ENCODE measurements at regions not wholly inside any gene's neighbourhood (a gene's known extent, or its start where the extent isn't known, plus 50 kb on each side); places are given as distances from the start of the nearest gene placed in this dataset.
"Not testable (repeated sequence)": the region's sequence is repeated elsewhere in the genome, so short reads cannot be mapped to it uniquely, and the experiment has no call there.

- peak overlapping the region; percentile 92 for H3K4me3 Mint-ChIP-seq
- H3K36me3 Mint-ChIP-seq: peaks cover 2% of the 10 kb centered on the region
- peaks cover 18% of the 10 kb centered on the region for H3K4me1 Mint-ChIP-seq (ENCODE audit: low read depth)
- H3K27ac Mint-ChIP-seq: peak overlapping the region; percentile 90
- H3K9me3 Mint-ChIP-seq (ENCODE audit: low read depth): no peaks in the 10 kb centered on the region
- no peaks in the 10 kb centered on the region for H3K27me3 Mint-ChIP-seq
Measured at GRCh38 chr13:44142540-44142867, 231.1 kb upstream of the SERP2 start.

DNA sequence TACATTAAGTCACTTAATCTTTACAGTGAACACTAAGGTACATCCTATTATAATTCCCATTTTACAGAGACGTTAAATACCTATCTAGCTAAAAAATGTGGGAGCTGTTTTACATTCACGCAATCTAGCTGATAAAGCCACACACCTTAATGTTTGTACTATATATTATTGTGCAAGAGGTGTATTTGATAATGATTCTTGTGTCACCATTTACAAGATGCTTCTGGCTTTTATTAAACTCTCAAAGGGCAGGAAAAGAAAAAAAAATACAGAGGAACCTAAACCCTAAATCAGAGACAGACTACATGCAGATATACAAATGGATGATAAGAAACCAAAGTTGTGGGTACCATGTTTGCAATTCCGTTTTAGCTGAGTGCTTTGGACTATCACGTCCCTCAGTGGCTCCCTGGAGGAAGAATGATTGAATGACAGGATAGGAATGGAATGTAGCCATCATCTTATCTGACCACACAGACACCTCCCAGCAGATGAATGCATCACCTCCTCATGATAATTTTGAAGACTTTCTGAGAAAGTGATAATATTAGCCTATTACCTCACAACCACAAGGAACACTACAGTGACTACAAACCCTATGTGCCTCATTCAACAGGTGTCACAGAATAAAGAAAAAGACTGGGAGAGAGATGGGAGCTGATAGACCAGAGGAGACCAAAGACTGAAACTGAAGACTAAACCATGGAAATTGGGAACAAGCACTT is 230.5 kb upstream of the SERP2 start:
- Mint-ChIP-seq H3K4me1 (ENCODE audit: low read depth) (peaks cover 18% of the 10 kb centered on the region), H3K9me3 (ENCODE audit: low read depth) (no peaks in the 10 kb centered on the region), H3K4me3 (peak overlapping the region; percentile 92), H3K27me3 (no peaks in the 10 kb centered on the region), H3K36me3 (peaks cover 2% of the 10 kb centered on the region), H3K27ac (no peak overlapping the region)

GRCh38 chr13:44146138-44146537 is 227.5 kb upstream of the SERP2 start:
- H3K4me1 Mint-ChIP-seq (ENCODE audit: low read depth): peaks cover 14% of the 10 kb centered on the region
- H3K9me3 Mint-ChIP-seq (ENCODE audit: low read depth): no peaks in the 10 kb centered on the region
- no peaks in the 10 kb centered on the region for H3K27me3 Mint-ChIP-seq
- H3K36me3 Mint-ChIP-seq: peaks cover 2% of the 10 kb centered on the region
- H3K4me3 Mint-ChIP-seq: no peak overlapping the region
- H3K27ac Mint-ChIP-seq: no peak overlapping the region

GRCh38 chr13:44147233-44147632 is 226.4 kb upstream of the SERP2 start:
- H3K9me3 Mint-ChIP-seq (ENCODE audit: low read depth): no peaks in the 10 kb centered on the region
- no peak overlapping the region for H3K27ac Mint-ChIP-seq
- no peak overlapping the region for H3K4me3 Mint-ChIP-seq
- no peaks in the 10 kb centered on the region for H3K27me3 Mint-ChIP-seq
- peaks cover 2% of the 10 kb centered on the region for H3K36me3 Mint-ChIP-seq
- peaks cover 7% of the 10 kb centered on the region for H3K4me1 Mint-ChIP-seq (ENCODE audit: low read depth)

GRCh38 chr13:44147648-44148047 is 226.0 kb upstream of the SERP2 start:
- H3K4me3 Mint-ChIP-seq: no peak overlapping the region

GRCh38 chr13:44148159-44148914 is 225.3 kb upstream of the SERP2 start:
- Mint-ChIP-seq H3K4me3 (no peak overlapping the region), H3K36me3 (peaks cover 5% of the 10 kb centered on the region), H3K27ac (no peak overlapping the region), H3K4me1 (ENCODE audit: low read depth) (peaks cover 2% of the 10 kb centered on the region), H3K27me3 (no peaks in the 10 kb centered on the region), H3K9me3 (ENCODE audit: low read depth) (no peaks in the 10 kb centered on the region)

More at GRCh38 chr13:44147648-44148047, 226.0 kb upstream of the SERP2 start:
- Mint-ChIP-seq H3K4me1 (ENCODE audit: low read depth) (peaks cover 3% of the 10 kb centered on the region), H3K9me3 (ENCODE audit: low read depth) (no peaks in the 10 kb centered on the region), H3K27me3 (no peaks in the 10 kb centered on the region), H3K36me3 (peaks cover 5% of the 10 kb centered on the region), H3K27ac (no peak overlapping the region)

DNA sequence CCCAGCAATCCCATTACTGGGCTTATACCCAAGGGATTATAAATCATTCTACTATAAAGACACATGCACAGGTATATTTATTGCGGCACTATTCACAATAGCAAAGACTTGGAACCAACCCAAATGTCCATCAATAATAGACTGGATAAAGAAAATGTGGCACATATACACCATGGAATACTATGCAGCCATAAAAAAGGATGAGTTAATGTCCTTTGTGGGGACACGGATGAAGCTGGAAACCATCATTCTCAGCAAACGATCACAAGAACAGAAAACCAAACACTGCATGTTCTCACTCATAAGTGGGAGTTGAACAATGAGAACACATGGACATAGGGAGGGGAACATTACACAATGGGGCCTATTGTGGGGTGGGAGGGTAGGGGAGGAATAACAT is 224.4 kb upstream of the SERP2 start:
- not testable (repeated sequence) for H3K4me3 Mint-ChIP-seq; H3K4me1 Mint-ChIP-seq (ENCODE audit: low read depth); H3K36me3 Mint-ChIP-seq; H3K27ac Mint-ChIP-seq; H3K9me3 Mint-ChIP-seq (ENCODE audit: low read depth); H3K27me3 Mint-ChIP-seq

DNA sequence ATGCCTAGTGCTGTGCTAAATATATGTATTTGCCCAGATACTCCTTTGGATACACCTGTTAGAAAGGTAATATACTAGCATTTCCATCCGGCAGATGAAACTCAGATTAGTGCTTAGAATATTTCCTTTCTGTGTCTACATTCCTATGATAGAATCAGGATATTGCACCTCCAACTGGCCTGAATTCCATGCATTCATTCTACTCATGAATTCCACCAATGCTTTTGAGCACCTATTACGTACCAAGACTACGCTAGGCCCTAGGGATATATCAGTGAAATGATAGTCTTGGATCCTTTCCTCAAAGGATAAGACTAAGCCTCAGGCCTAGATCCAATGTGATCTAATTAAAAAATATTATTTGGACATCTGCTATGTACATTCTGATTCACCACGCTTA is 223.8 kb upstream of the SERP2 start:
- no peaks in the 10 kb centered on the region for H3K9me3 Mint-ChIP-seq (ENCODE audit: low read depth)
- H3K27me3 Mint-ChIP-seq: no peaks in the 10 kb centered on the region
- no peaks in the 10 kb centered on the region for H3K4me1 Mint-ChIP-seq (ENCODE audit: low read depth)
- H3K36me3 Mint-ChIP-seq: peaks cover 5% of the 10 kb centered on the region
- H3K27ac Mint-ChIP-seq: no peak overlapping the region
- H3K4me3 Mint-ChIP-seq: no peak overlapping the region

- Mint-ChIP-seq H3K4me1 (ENCODE audit: low read depth) (no peaks in the 10 kb centered on the region), H3K36me3 (peaks cover 3% of the 10 kb centered on the region), H3K9me3 (ENCODE audit: low read depth) (no peaks in the 10 kb centered on the region), H3K27me3 (peaks cover 2% of the 10 kb centered on the region), H3K4me3 (no peak overlapping the region), H3K27ac (no peak overlapping the region)
Measured at GRCh38 chr13:44151474-44151873, 222.2 kb upstream of the SERP2 start.

DNA sequence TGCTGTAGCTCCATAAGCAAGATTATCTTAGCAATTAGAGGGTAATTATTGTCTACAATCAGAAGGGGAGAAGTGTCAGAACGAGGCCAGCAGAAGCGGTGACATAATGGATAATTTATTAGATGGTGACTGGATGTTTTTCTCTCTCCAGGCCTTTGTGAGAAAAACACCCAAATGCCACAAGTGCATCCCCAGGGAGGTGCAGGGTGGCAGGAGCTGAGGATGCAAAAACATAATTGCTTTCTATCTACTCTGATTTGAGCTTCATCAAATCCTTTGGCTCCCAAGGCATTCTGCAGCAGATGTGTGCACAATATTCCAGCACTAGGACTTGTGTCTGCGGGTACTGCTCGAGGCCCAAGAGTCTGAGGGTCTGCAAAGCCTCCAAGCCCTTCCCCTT is 220.1 kb upstream of the SERP2 start:
- no peaks in the 10 kb centered on the region for H3K4me1 Mint-ChIP-seq (ENCODE audit: low read depth)
- peaks cover 2% of the 10 kb centered on the region for H3K27me3 Mint-ChIP-seq
- peaks cover 3% of the 10 kb centered on the region for H3K36me3 Mint-ChIP-seq
- H3K4me3 Mint-ChIP-seq: no peak overlapping the region
- no peak overlapping the region for H3K27ac Mint-ChIP-seq
- H3K9me3 Mint-ChIP-seq (ENCODE audit: low read depth): no peaks in the 10 kb centered on the region

- peaks cover 2% of the 10 kb centered on the region for H3K27me3 Mint-ChIP-seq
- no peak overlapping the region for H3K27ac Mint-ChIP-seq
- H3K4me1 Mint-ChIP-seq (ENCODE audit: low read depth): no peaks in the 10 kb centered on the region
- no peak overlapping the region for H3K4me3 Mint-ChIP-seq
- H3K9me3 Mint-ChIP-seq (ENCODE audit: low read depth): no peaks in the 10 kb centered on the region
- peaks cover 3% of the 10 kb centered on the region for H3K36me3 Mint-ChIP-seq
Measured at GRCh38 chr13:44155422-44156293, 218.0 kb upstream of the SERP2 start.

DNA sequence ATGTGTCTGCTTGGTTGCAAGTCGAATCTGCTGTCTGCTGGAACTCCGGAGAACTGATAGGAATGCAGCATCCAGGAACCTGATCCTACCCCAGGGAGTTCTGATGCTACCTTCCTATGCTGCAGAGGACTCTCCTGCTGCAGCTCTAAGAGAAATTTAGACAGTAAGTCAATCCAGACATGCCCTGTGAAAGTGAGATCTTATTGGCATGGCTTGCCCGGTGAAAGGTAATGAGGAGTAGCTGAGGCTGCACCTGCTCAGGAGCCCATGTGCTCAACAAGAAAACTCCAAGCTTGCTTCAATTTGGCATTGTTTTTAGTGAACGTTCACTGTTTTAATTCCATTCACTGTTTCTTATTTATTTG is 217.3 kb upstream of the SERP2 start:
- peaks cover 2% of the 10 kb centered on the region for H3K27me3 Mint-ChIP-seq
- H3K36me3 Mint-ChIP-seq: peaks cover 3% of the 10 kb centered on the region
- no peak overlapping the region for H3K4me3 Mint-ChIP-seq
- no peaks in the 10 kb centered on the region for H3K9me3 Mint-ChIP-seq (ENCODE audit: low read depth)
- no peak overlapping the region for H3K27ac Mint-ChIP-seq
- H3K4me1 Mint-ChIP-seq (ENCODE audit: low read depth): no peaks in the 10 kb centered on the region

DNA sequence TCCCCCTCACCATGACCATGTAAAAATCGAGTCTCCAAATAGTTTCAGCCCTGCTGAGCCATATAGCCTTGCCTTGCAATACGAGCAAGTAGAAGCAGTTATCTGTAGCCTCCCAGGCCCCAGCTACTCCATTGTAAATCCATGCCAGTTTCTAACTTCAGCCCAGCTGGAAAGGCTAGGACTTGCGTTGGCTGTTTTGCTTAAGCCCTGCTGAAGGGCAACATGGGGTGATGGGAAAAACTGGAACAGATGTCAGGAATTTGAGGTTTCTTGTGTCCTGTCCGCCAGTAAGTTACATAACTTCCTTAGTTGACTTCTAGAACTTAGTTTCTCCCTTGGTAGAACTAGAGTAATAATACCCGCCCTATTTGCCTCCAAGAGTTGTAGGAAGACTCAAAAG is 216.0 kb upstream of the SERP2 start:
- Mint-ChIP-seq H3K27me3 (peaks cover 2% of the 10 kb centered on the region), H3K9me3 (ENCODE audit: low read depth) (no peaks in the 10 kb centered on the region), H3K4me1 (ENCODE audit: low read depth) (no peaks in the 10 kb centered on the region), H3K36me3 (no peaks in the 10 kb centered on the region), H3K27ac (no peak overlapping the region), H3K4me3 (no peak overlapping the region)

GRCh38 chr13:44158098-44158521 is 215.5 kb upstream of the SERP2 start:
- H3K27me3 Mint-ChIP-seq: peaks cover 2% of the 10 kb centered on the region
- H3K36me3 Mint-ChIP-seq: no peaks in the 10 kb centered on the region
- H3K4me1 Mint-ChIP-seq (ENCODE audit: low read depth): no peaks in the 10 kb centered on the region
- no peak overlapping the region for H3K27ac Mint-ChIP-seq
- no peaks in the 10 kb centered on the region for H3K9me3 Mint-ChIP-seq (ENCODE audit: low read depth)
- no peak overlapping the region for H3K4me3 Mint-ChIP-seq

Data from activated naive CD8-positive, alpha-beta T cell (primary cell).